Endothelial cell of umbilical vein (primary cell): ENCODE measurements at regions not wholly inside any gene's neighbourhood (a gene's known extent, or its start where the extent isn't known, plus 50 kb on each side); places are given as distances from the start of the nearest gene placed in this dataset.

ENCODE experiments used
- BruUV-seq: library from RNA; stranded (reverse); fragments of 400-500 nt; replicated peaks from 2 replicates; lab custom pipeline; 2021; lab: Mats Ljungman, UMichigan
- CTCF ChIA-PET: fragments of 300-600, 350-600 bp; sonication (Branson Sonifier 250); formaldehyde crosslinking; loops from one replicate; lab custom pipeline; 2021; ENCODE audit warnings: antibody characterized with exemption, inconsistent platforms; lab: Charles Lee
- POLR2A ChIA-PET: fragments of 300-600, 350-600 bp; sonication (Branson Sonifier 250); formaldehyde crosslinking; loops from one replicate; lab custom pipeline; 2021; ENCODE audit warnings: antibody characterized with exemption, inconsistent platforms; lab: Charles Lee
- DNase-seq: peaks from one replicate; pipeline ENCODE4 v3.0.0-alpha.2; 2011; ENCODE audit warnings: low read depth, low spot score
- FAIRE-seq: peaks from 2 replicates; lab custom pipeline; 2011; peaks lifted over from hg19 to GRCh38; lab: Jason Lieb, UNC
- H2AFZ ChIP-seq: 2 replicates; pipeline ENCODE4 v1.6.0; 2012; ENCODE audit warnings: low read depth, low read length, control low read depth, inconsistent platforms
- H3K27ac ChIP-seq: 2 replicates; pipeline ENCODE4 v1.5.1; 2011; ENCODE audit warnings: low read depth, mild to moderate bottlenecking, control low read depth, low read length, moderate library complexity; ENCODE audit not compliant: insufficient read depth
- H3K27me3 ChIP-seq, 2 experiments: 2 replicates each; pipeline versions ENCODE4 v1.6.0 to v1.6.1; 2011; ENCODE audit warnings: low read length in 2 of 2, mixed read lengths in 1 of 2; ENCODE audit not compliant: control insufficient read depth in 2 of 2, insufficient read depth in 2 of 2
- H3K36me3 ChIP-seq, 2 experiments: 2 replicates in 1 of 2; 3 replicates in 1 of 2; pipeline ENCODE4 v1.5.1; 2011; ENCODE audit warnings: low read length in 2 of 2, mild to moderate bottlenecking in 1 of 2, moderate library complexity in 1 of 2; ENCODE audit not compliant: control insufficient read depth in 2 of 2, insufficient read depth in 2 of 2; ENCODE audit errors: extremely low read depth in 1 of 2
- H3K4me1 ChIP-seq: 3 replicates; pipeline ENCODE4 v1.5.1; 2011; ENCODE audit warnings: mild to moderate bottlenecking, low read length; ENCODE audit not compliant: control insufficient read depth, insufficient read depth; ENCODE audit errors: extremely low read depth
- H3K4me2 ChIP-seq: 2 replicates; pipeline ENCODE4 v1.6.1; 2011; ENCODE audit warnings: low read length, control low read depth, mixed read lengths; ENCODE audit not compliant: insufficient read depth
- H3K4me3 ChIP-seq, 3 experiments: fragments of 200-600 bp in 1 of 3; sonication (generic), shearing (Covaris generic) in 1 of 3; replicated peaks in 1 of 3; 2 replicates each; pipeline ENCODE4 v1.5.1; 2011 to 2016; ENCODE audit warnings: control low read depth in 3 of 3, low read length in 3 of 3, mild to moderate bottlenecking in 2 of 3, inconsistent platforms in 1 of 3, low read depth in 1 of 3, moderate library complexity in 1 of 3; ENCODE audit not compliant: insufficient read depth in 1 of 3
- H3K79me2 ChIP-seq: 2 replicates; pipeline ENCODE4 v1.6.0; 2012; ENCODE audit warnings: low read length, inconsistent platforms; ENCODE audit not compliant: control insufficient read depth, insufficient read depth
- H3K9ac ChIP-seq: replicated peaks from 2 replicates; pipeline ENCODE3; 2011; ENCODE audit warnings: low read length, control low read depth; ENCODE audit not compliant: insufficient read depth; ENCODE audit errors: extremely low read depth
- H3K9me1 ChIP-seq: replicated peaks from 3 replicates; pipeline ENCODE4 v1.6.0; 2011; ENCODE audit warnings: mild to moderate bottlenecking, low read length; ENCODE audit not compliant: control insufficient read depth, insufficient read depth; ENCODE audit errors: extremely low read depth
- H3K9me3 ChIP-seq: replicated peaks from 2 replicates; pipeline ENCODE4 v1.5.1; 2012; ENCODE audit warnings: low read length, inconsistent platforms; ENCODE audit not compliant: control insufficient read depth, insufficient read depth
- H4K20me1 ChIP-seq: replicated peaks from 2 replicates; pipeline ENCODE3; 2011; ENCODE audit warnings: mild to moderate bottlenecking, low read length; ENCODE audit not compliant: control insufficient read depth, insufficient read depth; ENCODE audit errors: extremely low read depth
- CTCF ChIP-seq, 2 donors: IDR thresholded peaks; 1 replicate in 1 of 2; 2 replicates in 1 of 2; pipeline ENCODE4 v1.5.1; 2011; ENCODE audit warnings: low read length in 2 of 2, mild to moderate bottlenecking in 2 of 2, moderate library complexity in 2 of 2, control low read depth in 1 of 2, inconsistent platforms in 1 of 2, low read depth in 1 of 2; ENCODE audit not compliant: insufficient read depth in 1 of 2; ENCODE audit errors: extremely low read depth in 1 of 2
- EZH2 ChIP-seq: IDR thresholded peaks from 2 replicates; pipeline ENCODE4 v1.6.1; 2012; ENCODE audit warnings: borderline replicate concordance, low read depth, mild to moderate bottlenecking, moderate library complexity, low read length, inconsistent platforms; ENCODE audit not compliant: severe bottlenecking
- FOS ChIP-seq: IDR thresholded peaks from 2 replicates; pipeline ENCODE4 v1.6.1; 2011; ENCODE audit warnings: mild to moderate bottlenecking, low read length, moderate library complexity, borderline replicate concordance; ENCODE audit not compliant: insufficient read depth
- GATA2 ChIP-seq: IDR thresholded peaks from 2 replicates; pipeline ENCODE4 v1.7.0; 2011; ENCODE audit warnings: low read depth, mild to moderate bottlenecking, moderate library complexity, mixed read lengths, low read length; ENCODE audit not compliant: insufficient read length, insufficient read depth
- JUN ChIP-seq: IDR thresholded peaks from 2 replicates; pipeline ENCODE4 v1.6.1; 2011; ENCODE audit warnings: borderline replicate concordance, low read depth; ENCODE audit not compliant: insufficient read length, insufficient read depth
- MAX ChIP-seq: IDR thresholded peaks from 2 replicates; pipeline ENCODE4 v1.6.1; 2011; ENCODE audit not compliant: insufficient read depth, insufficient read length
- MYC ChIP-seq: IDR thresholded peaks from one replicate; pipeline ENCODE4 v1.6.1; 2011; ENCODE audit warnings: mild to moderate bottlenecking, low read depth, low read length
- POLR2A ChIP-seq: IDR thresholded peaks from 2 replicates; pipeline ENCODE4 v1.6.1; 2012; ENCODE audit warnings: low read depth, mild to moderate bottlenecking, control low read depth, low read length
- POLR2AphosphoS5 ChIP-seq: IDR thresholded peaks from 2 replicates; pipeline ENCODE4 v1.6.1; 2012; ENCODE audit warnings: low read depth, mild to moderate bottlenecking, control low read depth, low read length, moderate library complexity; ENCODE audit not compliant: insufficient read depth
- dilution Hi-C: fragments of 300-500 bp; cut with MboI; formaldehyde crosslinking; loops from one replicate; pipeline ENCODE4 v1.15.0; 2019; ENCODE audit warnings: low sequenced_read_pairs; ENCODE audit not compliant: extremely low pct_ligation_motif_present
- intact Hi-C: fragments of 100-400 bp; cut with micrococcal nuclease; formaldehyde crosslinking; loops from one replicate; pipeline ENCODE4 v1.10.0; 2022

DNA sequence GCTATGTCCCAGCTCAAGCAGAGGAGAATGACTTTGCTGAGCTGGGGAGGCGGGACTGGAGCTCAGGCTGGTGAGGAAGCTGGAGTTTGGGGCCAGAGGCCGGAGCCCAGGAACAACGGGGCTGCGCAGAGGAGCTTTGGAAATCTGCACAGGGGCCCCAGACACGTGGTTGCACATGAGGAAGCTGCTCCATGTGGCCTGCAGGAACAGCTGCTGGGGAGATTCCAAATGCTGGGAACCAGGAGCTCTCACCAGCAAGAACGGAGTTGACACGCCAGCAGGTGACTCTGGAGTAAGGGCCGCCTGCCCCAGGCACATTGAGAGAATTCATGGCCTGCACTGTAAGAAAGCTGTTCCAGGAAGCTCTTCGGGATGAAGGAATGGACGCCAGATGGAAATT, 91.0 kb downstream of the OLFM1 start:
- Histone ChIP-seq H2AFZ (no peak overlapping the region), H3K9ac (no peak overlapping the region), H3K4me3 (no peak overlapping the region), H3K27me3 (no peaks in the 10 kb centered on the region), H3K27ac (no peak overlapping the region), H3K36me3 (no peaks in the 10 kb centered on the region), H3K9me3 (no peaks in the 10 kb centered on the region), H4K20me1 (no peaks in the 10 kb centered on the region), H3K4me1 (no peaks in the 10 kb centered on the region), H3K79me2 (no peaks in the 10 kb centered on the region), H3K9me1 (no peaks in the 10 kb centered on the region), H3K4me2 (no peak overlapping the region)
- intact Hi-C loops = no loop called here
- CTCF ChIA-PET = no interaction called here
- FAIRE-seq = no peak
- dilution Hi-C loops = no loop called here
- no TSS peak for BruUV-seq
- no peak for DNase-seq
- POLR2A ChIA-PET = no interaction called here
- TF ChIP-seq JUN (no peak), POLR2AphosphoS5 (no peak), MYC (no peak), GATA2 (no peak), FOS (no peak), MAX (no peak), POLR2A (no peak), EZH2 (no peak)

GRCh38 chr9:135179041-135179440, 91.6 kb downstream of the OLFM1 start:
- intact Hi-C loops = no loop called here
- Histone ChIP-seq H3K4me1 (no peaks in the 10 kb centered on the region), H4K20me1 (no peaks in the 10 kb centered on the region), H3K9me3 (no peaks in the 10 kb centered on the region), H3K9ac (no peak overlapping the region), H3K27me3 (no peaks in the 10 kb centered on the region), H3K79me2 (no peaks in the 10 kb centered on the region), H3K4me2 (no peak overlapping the region), H2AFZ (no peak overlapping the region), H3K4me3 (no peak overlapping the region), H3K27ac (no peak overlapping the region), H3K36me3 (no peaks in the 10 kb centered on the region), H3K9me1 (no peaks in the 10 kb centered on the region)
- BruUV-seq = no TSS peak
- dilution Hi-C loops = no loop called here
- CTCF ChIA-PET = no interaction called here
- POLR2A ChIA-PET = no interaction called here
- FAIRE-seq (no peak), DNase-seq (no peak)
- TF ChIP-seq CTCF (IDR thresholded peaks at IDR 0.05; ENCODE audit: extremely low read depth in 1 of 2, insufficient read depth in 1 of 2, low read depth in 1 of 2, low read length in 2 of 2) (no peak), MAX (no peak), EZH2 (no peak), FOS (no peak), POLR2A (no peak), POLR2AphosphoS5 (no peak), MYC (no peak), GATA2 (no peak), JUN (no peak)
